ENCODE measurements at regions not wholly inside any gene's neighbourhood (a gene's known extent, or its start where the extent isn't known, plus 50 kb on each side); places are given as distances from the start of the nearest gene placed in this dataset.

DNA sequence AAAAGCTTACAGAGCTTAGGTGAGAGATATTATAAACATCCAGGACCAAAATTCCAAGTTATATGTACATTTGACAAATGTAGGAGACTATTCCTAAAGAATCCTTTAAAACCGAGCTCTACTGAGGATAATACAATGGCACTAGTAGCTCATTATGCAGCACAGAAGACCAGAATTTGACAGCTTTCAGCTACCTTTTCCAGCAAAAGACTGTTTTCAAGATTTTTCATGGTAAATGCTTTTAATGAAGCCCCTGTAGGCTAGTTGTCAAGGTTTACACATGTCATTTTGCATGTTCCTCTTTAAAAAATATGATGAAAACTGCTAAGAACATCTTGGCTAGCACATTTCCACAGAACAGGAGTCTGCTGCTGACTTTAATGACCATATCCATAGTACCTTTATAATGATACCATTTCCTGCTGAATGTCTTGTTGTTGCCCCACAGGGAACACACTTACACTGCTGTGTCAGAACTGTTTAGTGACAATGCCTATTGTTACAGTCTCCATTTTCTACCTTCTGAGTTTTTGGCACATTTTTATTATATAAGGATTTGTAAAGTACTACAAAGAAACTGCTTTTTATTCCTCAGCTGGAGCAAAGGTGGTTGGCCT lies 1382.3 kb downstream of the RAPGEF2 start:
- no peak for FAIRE-seq
- H4K20me1 ChIP-seq (ENCODE audit: control insufficient read depth, extremely low read depth, insufficient read depth, low read length): no peaks in the 10 kb centered on the region
- TF ChIP-seq, protein P1, sequence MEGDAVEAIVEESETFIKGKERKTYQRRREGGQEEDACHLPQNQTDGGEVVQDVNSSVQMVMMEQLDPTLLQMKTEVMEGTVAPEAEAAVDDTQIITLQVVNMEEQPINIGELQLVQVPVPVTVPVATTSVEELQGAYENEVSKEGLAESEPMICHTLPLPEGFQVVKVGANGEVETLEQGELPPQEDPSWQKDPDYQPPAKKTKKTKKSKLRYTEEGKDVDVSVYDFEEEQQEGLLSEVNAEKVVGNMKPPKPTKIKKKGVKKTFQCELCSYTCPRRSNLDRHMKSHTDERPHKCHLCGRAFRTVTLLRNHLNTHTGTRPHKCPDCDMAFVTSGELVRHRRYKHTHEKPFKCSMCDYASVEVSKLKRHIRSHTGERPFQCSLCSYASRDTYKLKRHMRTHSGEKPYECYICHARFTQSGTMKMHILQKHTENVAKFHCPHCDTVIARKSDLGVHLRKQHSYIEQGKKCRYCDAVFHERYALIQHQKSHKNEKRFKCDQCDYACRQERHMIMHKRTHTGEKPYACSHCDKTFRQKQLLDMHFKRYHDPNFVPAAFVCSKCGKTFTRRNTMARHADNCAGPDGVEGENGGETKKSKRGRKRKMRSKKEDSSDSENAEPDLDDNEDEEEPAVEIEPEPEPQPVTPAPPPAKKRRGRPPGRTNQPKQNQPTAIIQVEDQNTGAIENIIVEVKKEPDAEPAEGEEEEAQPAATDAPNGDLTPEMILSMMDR (optimal IDR thresholded peaks at IDR 0.05 in 1 of 3, IDR thresholded peaks at IDR 0.05 in 1 of 3, conservative IDR thresholded peaks at IDR 0.05 in 1 of 3; ENCODE audit: extremely low read depth in 1 of 3, insufficient read depth in 2 of 3, low read length in 3 of 3): no peak
- TF ChIP-seq EZH2 (IDR thresholded peaks at IDR 0.05; ENCODE audit: low read length): no peak
- H3K27ac ChIP-seq (ENCODE audit: control insufficient read depth, insufficient read depth, low read length): no peak overlapping the region
- no peak overlapping the region for H3K4me3 ChIP-seq (ENCODE audit: control insufficient read depth in 2 of 3, extremely low read depth in 1 of 3, insufficient read depth in 2 of 3, low read depth in 1 of 3, low read length in 3 of 3)
- H3K36me3 ChIP-seq (ENCODE audit: control insufficient read depth in 2 of 2, extremely low read depth in 1 of 2, insufficient read depth in 2 of 2, low read length in 2 of 2): no peaks in the 10 kb centered on the region
- H3K79me2 ChIP-seq (ENCODE audit: control insufficient read depth, insufficient read depth, low read length): no peaks in the 10 kb centered on the region
- no peak overlapping the region for H3K9ac ChIP-seq (ENCODE audit: control insufficient read depth, extremely low read depth, insufficient read depth, low read length)
- DNase-seq (ENCODE audit: low read depth, low spot score): no peak
- H3K4me2 ChIP-seq (ENCODE audit: control insufficient read depth, extremely low read depth, insufficient read depth, low read depth, low read length): no peak overlapping the region
- H3K27me3 ChIP-seq (ENCODE audit: control insufficient read depth, extremely low read depth, insufficient read depth, low read length): no peaks in the 10 kb centered on the region
- no peak overlapping the region for H2AFZ ChIP-seq (ENCODE audit: control insufficient read depth, low read length)
- H3K9me1 ChIP-seq (ENCODE audit: control insufficient read depth, extremely low read depth, insufficient read depth, low read length): no peaks in the 10 kb centered on the region
- no peaks in the 10 kb centered on the region for H3K4me1 ChIP-seq (ENCODE audit: control insufficient read depth, extremely low read depth, insufficient read depth, low read length)
- dilution Hi-C loops (cut with MboI; ENCODE audit: extremely low pct_ligation_motif_present, low sequenced_read_pairs): no loop called here
- H3K9me3 ChIP-seq (ENCODE audit: control insufficient read depth, low read depth, low read length): no peaks in the 10 kb centered on the region

DNA sequence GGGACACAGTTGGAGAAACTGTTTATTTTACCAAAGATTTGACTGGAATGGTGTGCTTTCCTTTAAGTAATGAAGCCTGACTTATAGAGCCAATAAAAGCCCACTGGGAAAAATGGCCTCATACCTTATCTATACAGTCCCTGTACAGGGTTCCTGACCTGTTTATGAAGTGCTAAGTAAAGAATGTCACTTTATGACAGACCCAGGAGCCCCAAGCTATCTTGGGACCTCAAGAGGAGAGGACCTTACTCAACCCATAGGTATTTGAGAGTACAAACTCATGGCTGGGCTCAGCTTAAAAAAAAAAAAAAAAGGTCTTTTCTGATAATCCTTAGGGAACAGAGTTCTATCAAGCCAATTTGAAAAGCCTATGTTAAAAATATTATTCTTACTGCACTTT lies 1389.3 kb downstream of the RAPGEF2 start:
- TF ChIP-seq, protein P1 (optimal IDR thresholded peaks at IDR 0.05 in 1 of 3, IDR thresholded peaks at IDR 0.05 in 1 of 3, conservative IDR thresholded peaks at IDR 0.05 in 1 of 3; ENCODE audit: extremely low read depth in 1 of 3, insufficient read depth in 2 of 3, low read length in 3 of 3): no peak
- TF ChIP-seq EZH2 (IDR thresholded peaks at IDR 0.05; ENCODE audit: low read length): no peak
- FAIRE-seq: no peak
- H4K20me1 ChIP-seq (ENCODE audit: control insufficient read depth, extremely low read depth, insufficient read depth, low read length): no peaks in the 10 kb centered on the region
- DNase-seq (ENCODE audit: low read depth, low spot score): no peak
- H3K4me2 ChIP-seq (ENCODE audit: control insufficient read depth, extremely low read depth, insufficient read depth, low read depth, low read length): no peak overlapping the region
- no peak overlapping the region for H3K9ac ChIP-seq (ENCODE audit: control insufficient read depth, extremely low read depth, insufficient read depth, low read length)
- H3K4me3 ChIP-seq (ENCODE audit: control insufficient read depth in 2 of 3, extremely low read depth in 1 of 3, insufficient read depth in 2 of 3, low read depth in 1 of 3, low read length in 3 of 3): no peak overlapping the region
- no peaks in the 10 kb centered on the region for H3K27me3 ChIP-seq (ENCODE audit: control insufficient read depth, extremely low read depth, insufficient read depth, low read length)
- H3K9me1 ChIP-seq (ENCODE audit: control insufficient read depth, extremely low read depth, insufficient read depth, low read length): no peaks in the 10 kb centered on the region
- no peaks in the 10 kb centered on the region for H3K36me3 ChIP-seq (ENCODE audit: control insufficient read depth in 2 of 2, extremely low read depth in 1 of 2, insufficient read depth in 2 of 2, low read length in 2 of 2)
- H3K27ac ChIP-seq (ENCODE audit: control insufficient read depth, insufficient read depth, low read length): no peak overlapping the region
- no peaks in the 10 kb centered on the region for H3K79me2 ChIP-seq (ENCODE audit: control insufficient read depth, insufficient read depth, low read length)
- no peaks in the 10 kb centered on the region for H3K9me3 ChIP-seq (ENCODE audit: control insufficient read depth, low read depth, low read length)
- H3K4me1 ChIP-seq (ENCODE audit: control insufficient read depth, extremely low read depth, insufficient read depth, low read length): no peaks in the 10 kb centered on the region
- no peak overlapping the region for H2AFZ ChIP-seq (ENCODE audit: control insufficient read depth, low read length)
- dilution Hi-C loops (cut with MboI; ENCODE audit: extremely low pct_ligation_motif_present, low sequenced_read_pairs): no loop called here

All from keratinocyte (primary cell).